Hepatocyte (in vitro differentiated cells): ENCODE measurements at regions not wholly inside any gene's neighbourhood (a gene's known extent, or its start where the extent isn't known, plus 50 kb on each side); places are given as distances from the start of the nearest gene placed in this dataset.

Experiments
- CTCF ChIP-seq: fragments of 200-600 bp; sonication (generic); IDR thresholded peaks from 2 replicates; pipeline ENCODE4 v1.5.1; 2016; ENCODE audit warnings: antibody characterized with exemption, mild to moderate bottlenecking; ENCODE audit not compliant: poor library complexity
- EZH2phosphoT487 ChIP-seq: fragments of 200-600 bp; sonication (generic); IDR thresholded peaks from one replicate; pipeline ENCODE4 v1.6.1; 2018; ENCODE audit warnings: antibody characterized with exemption, mild to moderate bottlenecking, low read depth, moderate library complexity; ENCODE audit not compliant: unreplicated experiment, severe bottlenecking

DNA sequence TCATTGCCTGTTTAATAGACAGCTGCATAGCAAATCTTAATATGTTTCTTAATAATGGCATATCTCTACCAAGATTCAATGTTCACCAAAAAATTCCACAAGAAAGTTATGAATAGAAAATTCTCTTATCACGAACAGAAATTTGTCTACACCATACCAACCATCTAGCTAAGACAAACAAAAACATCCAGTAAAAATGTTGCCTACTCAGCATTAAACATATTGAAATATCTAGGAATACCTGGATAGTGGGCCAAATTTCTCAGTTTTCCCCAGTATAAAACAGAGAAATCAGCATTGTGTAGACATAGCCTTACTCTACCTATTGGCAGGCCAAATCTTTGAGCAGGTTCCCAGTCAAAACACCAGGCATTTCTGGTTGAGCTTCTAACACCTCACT lies 598.6 kb downstream of the KLHL13 start:
- TF ChIP-seq CTCF (no peak), EZH2phosphoT487 (no peak)
